ENCODE measurements at regions not wholly inside any gene's neighbourhood (a gene's known extent, or its start where the extent isn't known, plus 50 kb on each side); places are given as distances from the start of the nearest gene placed in this dataset.

DNA sequence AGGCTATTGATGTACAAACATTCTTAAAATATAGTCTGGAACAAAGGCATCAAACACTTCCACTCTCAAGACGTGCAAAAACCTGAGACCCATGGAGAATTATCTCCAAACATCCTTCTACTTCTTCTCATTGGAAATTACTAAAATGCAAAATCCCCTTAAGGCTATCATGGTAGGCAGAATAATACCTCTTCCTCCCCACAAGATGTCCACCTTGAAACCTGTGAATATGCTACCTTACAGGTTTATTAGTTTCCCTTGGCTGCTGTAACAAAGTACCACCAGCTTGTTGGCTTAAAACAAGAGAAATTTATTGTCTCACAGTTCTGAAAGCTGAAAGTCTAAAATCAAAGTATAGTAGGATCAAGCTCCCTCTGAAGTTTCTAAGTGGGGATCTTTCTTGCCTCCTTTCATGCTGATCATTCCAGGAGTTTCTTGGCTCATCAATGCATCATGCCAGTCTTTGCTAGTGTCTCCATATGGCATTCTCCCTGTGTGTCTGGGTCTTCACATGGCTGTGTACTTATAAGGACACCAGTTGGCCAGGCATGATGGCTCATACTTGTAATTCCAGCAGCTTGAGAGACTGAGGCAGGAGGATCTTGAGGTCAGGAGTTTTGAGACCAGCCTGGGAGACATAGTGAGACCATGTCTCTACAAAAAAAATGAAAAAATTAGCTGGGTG, 163.7 kb upstream of the NCK2 start:
- TF ChIP-seq, protein P1, sequence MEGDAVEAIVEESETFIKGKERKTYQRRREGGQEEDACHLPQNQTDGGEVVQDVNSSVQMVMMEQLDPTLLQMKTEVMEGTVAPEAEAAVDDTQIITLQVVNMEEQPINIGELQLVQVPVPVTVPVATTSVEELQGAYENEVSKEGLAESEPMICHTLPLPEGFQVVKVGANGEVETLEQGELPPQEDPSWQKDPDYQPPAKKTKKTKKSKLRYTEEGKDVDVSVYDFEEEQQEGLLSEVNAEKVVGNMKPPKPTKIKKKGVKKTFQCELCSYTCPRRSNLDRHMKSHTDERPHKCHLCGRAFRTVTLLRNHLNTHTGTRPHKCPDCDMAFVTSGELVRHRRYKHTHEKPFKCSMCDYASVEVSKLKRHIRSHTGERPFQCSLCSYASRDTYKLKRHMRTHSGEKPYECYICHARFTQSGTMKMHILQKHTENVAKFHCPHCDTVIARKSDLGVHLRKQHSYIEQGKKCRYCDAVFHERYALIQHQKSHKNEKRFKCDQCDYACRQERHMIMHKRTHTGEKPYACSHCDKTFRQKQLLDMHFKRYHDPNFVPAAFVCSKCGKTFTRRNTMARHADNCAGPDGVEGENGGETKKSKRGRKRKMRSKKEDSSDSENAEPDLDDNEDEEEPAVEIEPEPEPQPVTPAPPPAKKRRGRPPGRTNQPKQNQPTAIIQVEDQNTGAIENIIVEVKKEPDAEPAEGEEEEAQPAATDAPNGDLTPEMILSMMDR (IDR thresholded peaks at IDR 0.05), result no peak
- TF ChIP-seq POLR2AphosphoS5 (IDR thresholded peaks at IDR 0.05), result no peak

Data from esophagus muscularis mucosa (tissue), 3 donors.